Esophagus muscularis mucosa (tissue), 3 donors: ENCODE measurements at regions not wholly inside any gene's neighbourhood (a gene's known extent, or its start where the extent isn't known, plus 50 kb on each side); places are given as distances from the start of the nearest gene placed in this dataset.
"Not testable (repeated sequence)": the region's sequence is repeated elsewhere in the genome, so short reads cannot be mapped to it uniquely, and the experiment has no call there.

Experiments
- CTCF ChIP-seq, 3 experiments: fragments of 200-600 bp in 2 of 3; fragments of 450-650 bp in 1 of 3; sonication (generic) in 2 of 3; IDR thresholded peaks; one replicate each; pipeline ENCODE4 v1.5.1; 2017 to 2019; ENCODE audit warnings: antibody characterized with exemption in 3 of 3, mild to moderate bottlenecking in 2 of 3, moderate library complexity in 1 of 3
- POLR2A ChIP-seq: fragments of 450-650 bp; IDR thresholded peaks from one replicate; pipeline ENCODE4 v1.6.1; 2017; ENCODE audit warnings: antibody characterized with exemption, moderate library complexity, mild to moderate bottlenecking, low read depth
- POLR2AphosphoS5 ChIP-seq, 2 donors: sonication (generic); formaldehyde crosslinking; IDR thresholded peaks; one replicate each; pipeline ENCODE4 v1.6.1; 2017; ENCODE audit warnings: antibody characterized with exemption in 2 of 2

- not testable (repeated sequence) for TF ChIP-seq POLR2AphosphoS5 (IDR thresholded peaks at IDR 0.05); CTCF (IDR thresholded peaks at IDR 0.05); POLR2A
Measured at GRCh38 chr13:86651171-86651570, 852.0 kb upstream of the SLITRK6 start.
